Peyer's patch (tissue), 4 donors: ENCODE measurements at regions not wholly inside any gene's neighbourhood (a gene's known extent, or its start where the extent isn't known, plus 50 kb on each side); places are given as distances from the start of the nearest gene placed in this dataset.
"Not testable (repeated sequence)": the region's sequence is repeated elsewhere in the genome, so short reads cannot be mapped to it uniquely, and the experiment has no call there.

Source experiments
- DNase-seq, 3 donors: peaks; one replicate each; pipeline ENCODE4 v3.0.0-alpha.2; 2017 to 2019
- H3K27ac ChIP-seq, 4 donors: fragments of 200-600 bp; sonication (generic); one replicate each; pipeline ENCODE4 v1.5.1; 2016 to 2019
- H3K27me3 ChIP-seq, 2 donors: fragments of 200-600 bp; sonication (generic); one replicate each; pipeline ENCODE4 v1.5.1; 2019
- H3K36me3 ChIP-seq, 3 donors: fragments of 200-600 bp; sonication (generic); one replicate each; pipeline ENCODE4 v1.5.1; 2016 to 2019
- H3K4me1 ChIP-seq, 4 donors: fragments of 200-600 bp; sonication (generic); one replicate each; pipeline ENCODE4 v1.5.1; 2016 to 2019
- H3K4me3 ChIP-seq, 4 donors: fragments of 200-600 bp; sonication (generic); 1 replicate in 3 of 4; 2 replicates in 1 of 4; pipeline ENCODE4 v1.5.1; 2016 to 2019; ENCODE audit warnings: mild to moderate bottlenecking in 1 of 4
- H3K9me3 ChIP-seq, 4 donors: fragments of 200-600 bp; sonication (generic); one replicate each; pipeline ENCODE4 v1.5.1; 2016 to 2019; ENCODE audit warnings: mild to moderate bottlenecking in 1 of 4
- CTCF ChIP-seq, 6 experiments: fragments of 450-650 bp in 4 of 6; fragments of 200-600 bp in 2 of 6; sonication (generic) in 1 of 6; IDR thresholded peaks; one replicate each; pipeline ENCODE4 v1.5.1; 2017 to 2019; ENCODE audit warnings: antibody characterized with exemption in 6 of 6, mild to moderate bottlenecking in 3 of 6, moderate library complexity in 1 of 6
- POLR2A ChIP-seq, 2 donors: fragments of 450-650 bp; IDR thresholded peaks; one replicate each; pipeline ENCODE4 v1.5.1; 2017; ENCODE audit warnings: antibody characterized with exemption in 2 of 2, mild to moderate bottlenecking in 2 of 2, moderate library complexity in 2 of 2

- Histone ChIP-seq H3K4me1 (no peaks in the 10 kb centered on the region), H3K27ac (no peak overlapping the region), H3K27me3 (no peaks in the 10 kb centered on the region), H3K9me3 (peaks cover 0 to 4% (median 0%) of the 10 kb centered on the region in 4 donors), H3K36me3 (no peaks in the 10 kb centered on the region), H3K4me3 (no peak overlapping the region)
- DNase-seq, result no peak
- no peak for TF ChIP-seq CTCF (IDR thresholded peaks at IDR 0.05)
- no peak for TF ChIP-seq POLR2A (IDR thresholded peaks at IDR 0.05)
Measured at GRCh38 chr14:87252103-87252502, 740.9 kb downstream of the GALC start.

- Histone ChIP-seq H3K4me1 (no peaks in the 10 kb centered on the region), H3K36me3 (no peaks in the 10 kb centered on the region), H3K4me3 (no peak overlapping the region), H3K27me3 (no peaks in the 10 kb centered on the region), H3K9me3 (peaks cover 0 to 4% (median 0%) of the 10 kb centered on the region in 4 donors), H3K27ac (no peak overlapping the region)
- no peak for DNase-seq
- no peak for TF ChIP-seq POLR2A (IDR thresholded peaks at IDR 0.05)
- no peak for TF ChIP-seq CTCF (IDR thresholded peaks at IDR 0.05)
Measured at GRCh38 chr14:87251011-87251410, 742.0 kb downstream of the GALC start.

- TF ChIP-seq CTCF (IDR thresholded peaks at IDR 0.05) (no peak), POLR2A (IDR thresholded peaks at IDR 0.05) (no peak)
- no peaks in the 10 kb centered on the region for H3K4me1 ChIP-seq
- H3K9me3 ChIP-seq, result no peaks in the 10 kb centered on the region
- H3K27ac ChIP-seq, result no peak overlapping the region
- no peaks in the 10 kb centered on the region for H3K36me3 ChIP-seq
- H3K27me3 ChIP-seq, result no peaks in the 10 kb centered on the region
- no peak for DNase-seq
- H3K4me3 ChIP-seq, result no peak overlapping the region
Measured at GRCh38 chr14:87241018-87241768, 751.8 kb downstream of the GALC start.

- H3K4me1 ChIP-seq, H3K9me3 ChIP-seq, H3K4me3 ChIP-seq, H3K27ac ChIP-seq, DNase-seq, H3K27me3 ChIP-seq, H3K36me3 ChIP-seq: not testable (repeated sequence)
Measured at GRCh38 chr14:87240319-87240718, 752.7 kb downstream of the GALC start.

GRCh38 chr14:87233806-87234384 lies 759.1 kb downstream of the GALC start:
- H3K27ac ChIP-seq, result no peak overlapping the region

More at GRCh38 chr14:87233806-87234384, 759.1 kb downstream of the GALC start:
- no peaks in the 10 kb centered on the region for H3K4me1 ChIP-seq
- H3K27me3 ChIP-seq, result no peaks in the 10 kb centered on the region
- H3K36me3 ChIP-seq, result no peaks in the 10 kb centered on the region
- TF ChIP-seq CTCF (IDR thresholded peaks at IDR 0.05), result no peak
- no peak for TF ChIP-seq POLR2A (IDR thresholded peaks at IDR 0.05)
- DNase-seq, result no peak
- no peaks in the 10 kb centered on the region for H3K9me3 ChIP-seq
- H3K4me3 ChIP-seq, result no peak overlapping the region
